Esophagus muscularis mucosa (tissue), 3 donors: ENCODE measurements at regions not wholly inside any gene's neighbourhood (a gene's known extent, or its start where the extent isn't known, plus 50 kb on each side); places are given as distances from the start of the nearest gene placed in this dataset.

Experiments
- POLR2A ChIP-seq: fragments of 450-650 bp; IDR thresholded peaks from one replicate; pipeline ENCODE4 v1.6.1; 2017; ENCODE audit warnings: antibody characterized with exemption, moderate library complexity, mild to moderate bottlenecking, low read depth
- TF ChIP-seq, protein P1 (sequence below), 3 experiments: fragments of 200-600 bp in 2 of 3; fragments of 450-650 bp in 1 of 3; sonication (generic) in 2 of 3; IDR thresholded peaks; one replicate each; pipeline ENCODE4 v1.5.1; 2017 to 2019; ENCODE audit warnings: antibody characterized with exemption in 3 of 3, mild to moderate bottlenecking in 2 of 3, moderate library complexity in 1 of 3

DNA sequence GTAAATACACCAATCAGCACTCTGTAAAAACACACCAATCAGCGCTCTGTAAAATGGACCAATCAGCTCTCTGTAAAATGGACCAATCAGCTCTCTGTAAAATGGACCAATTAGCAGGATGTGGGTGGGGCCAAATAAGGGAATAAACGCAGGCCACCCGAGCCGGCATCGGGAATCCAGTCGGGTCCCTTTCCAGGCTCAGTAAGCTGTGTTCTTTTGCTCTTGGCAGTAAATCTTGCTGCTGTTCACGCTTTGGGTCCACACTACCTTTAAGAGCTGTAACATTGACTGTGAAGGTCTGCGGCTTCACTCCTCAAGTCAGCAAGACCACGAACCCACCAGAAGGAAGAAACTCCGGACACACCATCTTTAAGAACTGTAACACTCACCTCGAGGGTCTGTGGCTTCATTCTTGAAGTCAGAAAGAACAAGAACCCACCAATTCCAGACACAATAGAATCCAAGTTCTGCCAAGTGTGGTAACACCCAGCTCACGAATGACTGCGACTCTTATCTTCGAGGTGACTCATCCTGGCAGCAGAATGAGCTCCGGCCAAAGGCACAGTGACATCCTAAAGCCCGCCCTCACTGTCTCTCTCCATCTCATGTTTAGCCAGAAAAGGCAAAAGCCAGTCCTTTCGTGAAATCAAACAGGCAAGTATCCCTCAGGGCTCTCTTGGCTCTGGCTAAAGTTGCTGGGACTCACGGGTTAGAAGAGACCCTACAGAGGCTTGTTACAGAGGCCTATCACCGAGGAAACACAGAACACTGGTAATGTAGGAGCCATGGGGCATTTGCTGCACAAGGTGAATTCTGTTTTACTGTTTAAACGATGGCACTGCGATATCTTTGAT, 155.2 kb downstream of the FAM43A start:
- TF ChIP-seq, protein P1, sequence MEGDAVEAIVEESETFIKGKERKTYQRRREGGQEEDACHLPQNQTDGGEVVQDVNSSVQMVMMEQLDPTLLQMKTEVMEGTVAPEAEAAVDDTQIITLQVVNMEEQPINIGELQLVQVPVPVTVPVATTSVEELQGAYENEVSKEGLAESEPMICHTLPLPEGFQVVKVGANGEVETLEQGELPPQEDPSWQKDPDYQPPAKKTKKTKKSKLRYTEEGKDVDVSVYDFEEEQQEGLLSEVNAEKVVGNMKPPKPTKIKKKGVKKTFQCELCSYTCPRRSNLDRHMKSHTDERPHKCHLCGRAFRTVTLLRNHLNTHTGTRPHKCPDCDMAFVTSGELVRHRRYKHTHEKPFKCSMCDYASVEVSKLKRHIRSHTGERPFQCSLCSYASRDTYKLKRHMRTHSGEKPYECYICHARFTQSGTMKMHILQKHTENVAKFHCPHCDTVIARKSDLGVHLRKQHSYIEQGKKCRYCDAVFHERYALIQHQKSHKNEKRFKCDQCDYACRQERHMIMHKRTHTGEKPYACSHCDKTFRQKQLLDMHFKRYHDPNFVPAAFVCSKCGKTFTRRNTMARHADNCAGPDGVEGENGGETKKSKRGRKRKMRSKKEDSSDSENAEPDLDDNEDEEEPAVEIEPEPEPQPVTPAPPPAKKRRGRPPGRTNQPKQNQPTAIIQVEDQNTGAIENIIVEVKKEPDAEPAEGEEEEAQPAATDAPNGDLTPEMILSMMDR (IDR thresholded peaks at IDR 0.05), result no peak
- TF ChIP-seq POLR2A, result no peak
